Adipocyte (in vitro differentiated cells): ENCODE measurements at regions not wholly inside any gene's neighbourhood (a gene's known extent, or its start where the extent isn't known, plus 50 kb on each side); places are given as distances from the start of the nearest gene placed in this dataset.
"Not testable (repeated sequence)": the region's sequence is repeated elsewhere in the genome, so short reads cannot be mapped to it uniquely, and the experiment has no call there.

Experiments
- DNase-seq: peaks from one replicate; pipeline ENCODE4 v3.0.0-alpha.2; 2015; ENCODE audit warnings: low read depth
- H3K27me3 ChIP-seq: replicated peaks from 2 replicates; pipeline ENCODE4 v1.7.0; 2013; ENCODE audit warnings: mild to moderate bottlenecking, low read length, moderate library complexity; ENCODE audit not compliant: control insufficient read depth, insufficient read depth
- H3K36me3 ChIP-seq: 2 replicates; pipeline ENCODE4 v1.7.0; 2013; ENCODE audit warnings: low read length, mild to moderate bottlenecking, moderate library complexity; ENCODE audit not compliant: control insufficient read depth, insufficient read depth, severe bottlenecking
- H3K4me1 ChIP-seq: 2 replicates; pipeline ENCODE4 v1.7.0; 2013; ENCODE audit warnings: mild to moderate bottlenecking, low read length, moderate library complexity; ENCODE audit not compliant: control insufficient read depth, insufficient read depth
- H3K4me3 ChIP-seq: 2 replicates; pipeline ENCODE4 v1.7.0; 2013; ENCODE audit warnings: mild to moderate bottlenecking, low read length, moderate library complexity
- H3K9ac ChIP-seq: 2 replicates; pipeline ENCODE4 v1.7.0; 2013; ENCODE audit warnings: mild to moderate bottlenecking, low read length, moderate library complexity
- H3K9me3 ChIP-seq: 2 replicates; pipeline ENCODE4 v1.7.0; 2013; ENCODE audit warnings: mild to moderate bottlenecking, low read length, moderate library complexity; ENCODE audit not compliant: control insufficient read depth

GRCh38 chr4:112819729-112820128, 182.8 kb downstream of the LARP7 start:
- Histone ChIP-seq H3K27me3 (no peaks in the 10 kb centered on the region), H3K9ac (no peak overlapping the region), H3K36me3 (no peaks in the 10 kb centered on the region), H3K4me1 (peaks cover 7% of the 10 kb centered on the region), H3K9me3 (no peaks in the 10 kb centered on the region), H3K4me3 (no peak overlapping the region)
- DNase-seq, result no peak

GRCh38 chr4:112823156-112823555, 186.2 kb downstream of the LARP7 start:
- Histone ChIP-seq H3K27me3 (no peaks in the 10 kb centered on the region), H3K4me1 (peaks cover 7% of the 10 kb centered on the region), H3K4me3 (no peak overlapping the region)

GRCh38 chr4:112823606-112824005, 186.7 kb downstream of the LARP7 start:
- DNase-seq, result no peak
- Histone ChIP-seq H3K4me3 (no peak overlapping the region), H3K27me3 (no peaks in the 10 kb centered on the region), H3K9me3 (no peaks in the 10 kb centered on the region), H3K9ac (no peak overlapping the region), H3K36me3 (peaks cover 3% of the 10 kb centered on the region), H3K4me1 (peaks cover 7% of the 10 kb centered on the region)

More at GRCh38 chr4:112823156-112823555, 186.2 kb downstream of the LARP7 start:
- no peak overlapping the region for H3K9ac ChIP-seq
- H3K36me3 ChIP-seq, result peaks cover 3% of the 10 kb centered on the region
- H3K9me3 ChIP-seq, result no peaks in the 10 kb centered on the region
- DNase-seq, result no peak

GRCh38 chr4:112830753-112831386, 193.9 kb downstream of the LARP7 start:
- H3K9ac ChIP-seq, result no peak overlapping the region
- DNase-seq, result no peak
- H3K36me3 ChIP-seq, result peaks cover 3% of the 10 kb centered on the region
- no peaks in the 10 kb centered on the region for H3K9me3 ChIP-seq
- no peak overlapping the region for H3K4me3 ChIP-seq
- no peaks in the 10 kb centered on the region for H3K27me3 ChIP-seq
- H3K4me1 ChIP-seq, result peaks cover 12% of the 10 kb centered on the region

- no peaks in the 10 kb centered on the region for H3K9me3 ChIP-seq
- DNase-seq, result peak; percentile 55
- no peaks in the 10 kb centered on the region for H3K27me3 ChIP-seq
- peak overlapping the region; percentile 26 for H3K9ac ChIP-seq
- peaks cover 12% of the 10 kb centered on the region for H3K4me1 ChIP-seq
- H3K4me3 ChIP-seq, result peak overlapping the region; percentile 0
- H3K36me3 ChIP-seq, result no peaks in the 10 kb centered on the region
These were observed 195.6 kb downstream of the LARP7 start for GRCh38 chr4:112832493-112832892.

- peaks cover 22% of the 10 kb centered on the region for H3K4me1 ChIP-seq
- no peak overlapping the region for H3K4me3 ChIP-seq
- H3K36me3 ChIP-seq, result no peaks in the 10 kb centered on the region
- DNase-seq, result no peak
- H3K9me3 ChIP-seq, result no peaks in the 10 kb centered on the region
- H3K9ac ChIP-seq, result no peak overlapping the region
- no peaks in the 10 kb centered on the region for H3K27me3 ChIP-seq
These were observed 200.0 kb downstream of the LARP7 start for GRCh38 chr4:112836895-112837294.

- not testable (repeated sequence) for H3K9ac ChIP-seq, H3K4me3 ChIP-seq, H3K9me3 ChIP-seq, H3K27me3 ChIP-seq, H3K36me3 ChIP-seq, DNase-seq
- H3K4me1 ChIP-seq, result peaks cover 12% of the 10 kb centered on the region
These were observed 201.1 kb downstream of the LARP7 start for GRCh38 chr4:112838015-112838414.

- H3K4me3 ChIP-seq, result no peak overlapping the region
- H3K9ac ChIP-seq, result peak overlapping the region; percentile 22
- DNase-seq, result peak; percentile 22
- H3K27me3 ChIP-seq, result no peaks in the 10 kb centered on the region
- H3K9me3 ChIP-seq, result no peaks in the 10 kb centered on the region
- no peaks in the 10 kb centered on the region for H3K36me3 ChIP-seq
- H3K4me1 ChIP-seq, result peaks cover 12% of the 10 kb centered on the region
These were observed 203.1 kb downstream of the LARP7 start for GRCh38 chr4:112840061-112840460.

- Histone ChIP-seq H3K9ac (no peak overlapping the region), H3K27me3 (no peaks in the 10 kb centered on the region), H3K36me3 (no peaks in the 10 kb centered on the region), H3K9me3 (no peaks in the 10 kb centered on the region), H3K4me1 (peaks cover 12% of the 10 kb centered on the region), H3K4me3 (no peak overlapping the region)
- DNase-seq, result no peak
These were observed 203.7 kb downstream of the LARP7 start for GRCh38 chr4:112840619-112841018.

- H3K9ac ChIP-seq, result no peak overlapping the region
- peaks cover 12% of the 10 kb centered on the region for H3K4me1 ChIP-seq
- no peaks in the 10 kb centered on the region for H3K9me3 ChIP-seq
- no peaks in the 10 kb centered on the region for H3K36me3 ChIP-seq
- no peak overlapping the region for H3K4me3 ChIP-seq
- no peak for DNase-seq
- H3K27me3 ChIP-seq, result no peaks in the 10 kb centered on the region
These were observed 205.6 kb downstream of the LARP7 start for GRCh38 chr4:112842513-112842912.

GRCh38 chr4:112845386-112845785, 204.1 kb upstream of the ANK2 start:
- H3K4me3 ChIP-seq, result no peak overlapping the region
- H3K9ac ChIP-seq, result no peak overlapping the region
- H3K27me3 ChIP-seq, result no peaks in the 10 kb centered on the region
- no peaks in the 10 kb centered on the region for H3K36me3 ChIP-seq
- no peak for DNase-seq
- no peaks in the 10 kb centered on the region for H3K9me3 ChIP-seq
- H3K4me1 ChIP-seq, result peaks cover under 1% of the 10 kb centered on the region

GRCh38 chr4:112847045-112847444, 202.4 kb upstream of the ANK2 start:
- H3K27me3 ChIP-seq, result no peaks in the 10 kb centered on the region
- H3K36me3 ChIP-seq, result no peaks in the 10 kb centered on the region
- DNase-seq, result no peak
- no peaks in the 10 kb centered on the region for H3K9me3 ChIP-seq
- peaks cover under 1% of the 10 kb centered on the region for H3K4me1 ChIP-seq
- H3K9ac ChIP-seq, result no peak overlapping the region
- no peak overlapping the region for H3K4me3 ChIP-seq
